ENCODE measurements at regions not wholly inside any gene's neighbourhood (a gene's known extent, or its start where the extent isn't known, plus 50 kb on each side); places are given as distances from the start of the nearest gene placed in this dataset.

DNA sequence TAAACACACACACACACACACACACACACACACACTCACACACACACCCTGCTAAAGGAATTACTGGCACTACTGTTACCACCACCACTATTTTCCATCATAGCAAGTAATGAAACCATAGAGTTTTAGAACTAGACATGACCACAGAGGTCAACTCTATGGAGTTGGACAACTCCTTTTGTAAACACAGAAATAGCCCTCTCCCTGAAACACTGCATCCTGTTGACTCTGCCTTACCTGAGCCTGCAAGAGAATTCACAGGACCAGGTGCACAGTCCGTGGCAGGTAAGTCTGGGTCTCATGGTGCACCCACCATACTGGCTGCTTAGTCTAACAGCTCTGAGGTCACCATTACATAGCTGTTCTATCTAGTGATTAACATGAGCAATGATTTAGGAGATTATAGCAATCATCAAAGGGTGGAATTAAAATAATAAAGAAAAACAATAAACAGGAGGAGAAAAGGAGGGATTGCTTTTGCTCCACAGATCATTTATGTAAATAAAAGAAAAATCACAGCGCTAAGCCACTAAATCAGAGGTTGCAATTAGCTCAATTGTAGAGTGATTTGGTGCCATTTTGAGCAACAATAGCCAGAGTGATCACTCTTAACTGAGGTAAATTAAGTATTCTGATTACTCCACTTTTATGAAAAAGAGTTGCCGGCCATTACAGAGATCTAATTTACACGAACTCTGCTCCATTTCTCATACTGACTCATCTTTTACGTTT lies 340.0 kb upstream of the RASGEF1B start:
- TF ChIP-seq, protein P1, sequence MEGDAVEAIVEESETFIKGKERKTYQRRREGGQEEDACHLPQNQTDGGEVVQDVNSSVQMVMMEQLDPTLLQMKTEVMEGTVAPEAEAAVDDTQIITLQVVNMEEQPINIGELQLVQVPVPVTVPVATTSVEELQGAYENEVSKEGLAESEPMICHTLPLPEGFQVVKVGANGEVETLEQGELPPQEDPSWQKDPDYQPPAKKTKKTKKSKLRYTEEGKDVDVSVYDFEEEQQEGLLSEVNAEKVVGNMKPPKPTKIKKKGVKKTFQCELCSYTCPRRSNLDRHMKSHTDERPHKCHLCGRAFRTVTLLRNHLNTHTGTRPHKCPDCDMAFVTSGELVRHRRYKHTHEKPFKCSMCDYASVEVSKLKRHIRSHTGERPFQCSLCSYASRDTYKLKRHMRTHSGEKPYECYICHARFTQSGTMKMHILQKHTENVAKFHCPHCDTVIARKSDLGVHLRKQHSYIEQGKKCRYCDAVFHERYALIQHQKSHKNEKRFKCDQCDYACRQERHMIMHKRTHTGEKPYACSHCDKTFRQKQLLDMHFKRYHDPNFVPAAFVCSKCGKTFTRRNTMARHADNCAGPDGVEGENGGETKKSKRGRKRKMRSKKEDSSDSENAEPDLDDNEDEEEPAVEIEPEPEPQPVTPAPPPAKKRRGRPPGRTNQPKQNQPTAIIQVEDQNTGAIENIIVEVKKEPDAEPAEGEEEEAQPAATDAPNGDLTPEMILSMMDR (conservative IDR thresholded peaks at IDR 0.05): no peak
- H3K27ac ChIP-seq (ENCODE audit: low read depth, low read length): no peak overlapping the region
- no peak for DNase-seq
- WGBS, 2 experiments (ENCODE audit: insufficient coverage in 1 of 2, insufficient read length in 1 of 2): 90 to 100% methylated on average over 1 to 5 of the region's 5 CpGs
- H3K4me1 ChIP-seq (ENCODE audit: control insufficient read depth, insufficient read depth, low read length): peaks cover 2% of the 10 kb centered on the region
- H3K9ac ChIP-seq (ENCODE audit: extremely low read depth, low read length, poor library complexity, severe bottlenecking): no peak overlapping the region
- Mint-ChIP-seq H3K4me1 (peaks cover 14% of the 10 kb centered on the region), H3K27me3 (ENCODE audit: insufficient read depth) (no peaks in the 10 kb centered on the region), H3K9me3 (no peaks in the 10 kb centered on the region), H3K36me3 (ENCODE audit: low read depth) (no peaks in the 10 kb centered on the region), H3K4me3 (no peak overlapping the region), H3K27ac (peak overlapping the region; percentile 16)
- H3K36me3 ChIP-seq (ENCODE audit: control insufficient read depth, insufficient read depth, low read length): no peaks in the 10 kb centered on the region
- no peak overlapping the region for H3K4me3 ChIP-seq (ENCODE audit: low read length)
- H3K9me3 ChIP-seq (ENCODE audit: control insufficient read depth, low read length): no peaks in the 10 kb centered on the region
- no peaks in the 10 kb centered on the region for H3K27me3 ChIP-seq (ENCODE audit: control insufficient read depth, insufficient read depth, low read length, poor library complexity, severe bottlenecking)

DNA sequence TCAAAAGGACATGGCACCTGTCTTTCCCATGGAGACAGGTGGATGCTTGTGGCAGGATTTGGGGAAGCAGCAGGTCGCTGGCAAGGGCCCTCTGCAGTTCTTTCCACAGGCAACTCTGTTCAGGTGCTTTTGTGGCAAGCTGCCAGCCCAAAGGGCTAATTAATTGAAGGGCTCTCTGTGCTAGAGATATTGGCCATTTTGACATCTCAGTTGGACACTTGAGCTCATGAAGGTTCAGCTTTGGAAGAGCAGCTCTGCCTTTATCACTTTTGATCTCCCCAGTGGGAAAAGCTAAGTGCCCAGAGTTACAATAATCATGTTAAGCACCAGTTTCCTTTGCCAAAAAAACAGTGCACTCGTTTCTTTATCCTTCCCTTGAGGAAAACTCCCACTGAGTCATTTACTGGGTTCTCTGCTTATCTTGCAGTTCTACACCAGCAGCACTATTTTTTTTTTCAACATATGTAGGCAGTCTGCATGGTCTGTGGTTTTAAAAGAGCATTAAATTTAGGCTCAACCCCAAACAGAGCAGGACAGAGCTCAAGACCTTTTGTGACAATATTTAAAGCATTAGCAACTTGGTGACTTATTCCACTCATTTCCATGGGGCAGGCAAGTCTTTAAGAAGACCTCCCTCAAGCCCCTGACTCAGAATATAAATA lies 336.4 kb upstream of the RASGEF1B start:
- no peak overlapping the region for H3K27ac ChIP-seq (ENCODE audit: low read depth, low read length)
- H3K4me3 ChIP-seq (ENCODE audit: low read length): no peak overlapping the region

DNA sequence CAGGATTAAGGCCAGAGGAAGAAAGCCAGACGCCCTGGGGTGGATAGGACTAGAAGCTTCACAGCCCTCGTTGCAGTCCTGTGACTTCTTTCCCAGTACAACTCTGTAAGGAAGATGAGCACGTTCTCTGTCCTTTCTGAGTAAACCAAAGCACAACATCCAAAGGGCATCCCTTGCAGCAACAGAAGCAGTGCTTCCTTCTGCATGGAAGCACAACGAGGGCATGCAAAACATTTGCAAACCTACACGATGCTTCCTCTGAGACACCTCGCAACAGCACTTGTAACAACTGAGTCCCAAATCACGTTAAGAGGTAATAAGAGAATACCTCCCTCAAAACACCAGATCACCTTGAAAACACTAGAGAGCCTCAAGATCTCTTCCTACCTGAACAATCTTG lies 335.7 kb upstream of the RASGEF1B start:
- no peaks in the 10 kb centered on the region for H3K36me3 Mint-ChIP-seq (ENCODE audit: low read depth)
- H3K9me3 Mint-ChIP-seq: no peaks in the 10 kb centered on the region
- Histone ChIP-seq H3K9ac (ENCODE audit: extremely low read depth, low read length, poor library complexity, severe bottlenecking) (no peak overlapping the region), H3K4me3 (ENCODE audit: low read length) (no peak overlapping the region), H3K4me1 (ENCODE audit: control insufficient read depth, insufficient read depth, low read length) (no peaks in the 10 kb centered on the region), H3K27ac (ENCODE audit: low read depth, low read length) (no peak overlapping the region), H3K9me3 (ENCODE audit: control insufficient read depth, low read length) (no peaks in the 10 kb centered on the region), H3K36me3 (ENCODE audit: control insufficient read depth, insufficient read depth, low read length) (no peaks in the 10 kb centered on the region), H3K27me3 (ENCODE audit: control insufficient read depth, insufficient read depth, low read length, poor library complexity, severe bottlenecking) (no peaks in the 10 kb centered on the region)
- no peak for DNase-seq
- TF ChIP-seq, protein P1 (conservative IDR thresholded peaks at IDR 0.05): no peak
- WGBS, 2 experiments (ENCODE audit: insufficient coverage in 1 of 2, insufficient read length in 1 of 2): 91 to 96% methylated on average over 7 of the region's 7 CpGs
- H3K27me3 Mint-ChIP-seq (ENCODE audit: insufficient read depth): no peaks in the 10 kb centered on the region
- peaks cover 5% of the 10 kb centered on the region for H3K4me1 Mint-ChIP-seq
- no peak overlapping the region for H3K27ac Mint-ChIP-seq
- no peak overlapping the region for H3K4me3 Mint-ChIP-seq

More for the DNA sequence above, 336.4 kb upstream of the RASGEF1B start:
- no peaks in the 10 kb centered on the region for H3K27me3 Mint-ChIP-seq (ENCODE audit: insufficient read depth)
- H3K4me1 ChIP-seq (ENCODE audit: control insufficient read depth, insufficient read depth, low read length): no peaks in the 10 kb centered on the region
- no peak for DNase-seq
- no peaks in the 10 kb centered on the region for H3K36me3 ChIP-seq (ENCODE audit: control insufficient read depth, insufficient read depth, low read length)
- no peaks in the 10 kb centered on the region for H3K9me3 ChIP-seq (ENCODE audit: control insufficient read depth, low read length)
- no peaks in the 10 kb centered on the region for H3K9me3 Mint-ChIP-seq
- peaks cover 5% of the 10 kb centered on the region for H3K4me1 Mint-ChIP-seq
- H3K27me3 ChIP-seq (ENCODE audit: control insufficient read depth, insufficient read depth, low read length, poor library complexity, severe bottlenecking): no peaks in the 10 kb centered on the region
- TF ChIP-seq, protein P1 (conservative IDR thresholded peaks at IDR 0.05): no peak
- no peak overlapping the region for H3K9ac ChIP-seq (ENCODE audit: extremely low read depth, low read length, poor library complexity, severe bottlenecking)
- WGBS, 2 experiments (ENCODE audit: insufficient coverage in 1 of 2, insufficient read length in 1 of 2): 75 to 77% methylated on average over 1 to 2 of the region's 2 CpGs
- no peak overlapping the region for H3K27ac Mint-ChIP-seq
- H3K36me3 Mint-ChIP-seq (ENCODE audit: low read depth): no peaks in the 10 kb centered on the region
- no peak overlapping the region for H3K4me3 Mint-ChIP-seq
